ENCODE measurements at regions not wholly inside any gene's neighbourhood (a gene's known extent, or its start where the extent isn't known, plus 50 kb on each side); places are given as distances from the start of the nearest gene placed in this dataset.

DNA sequence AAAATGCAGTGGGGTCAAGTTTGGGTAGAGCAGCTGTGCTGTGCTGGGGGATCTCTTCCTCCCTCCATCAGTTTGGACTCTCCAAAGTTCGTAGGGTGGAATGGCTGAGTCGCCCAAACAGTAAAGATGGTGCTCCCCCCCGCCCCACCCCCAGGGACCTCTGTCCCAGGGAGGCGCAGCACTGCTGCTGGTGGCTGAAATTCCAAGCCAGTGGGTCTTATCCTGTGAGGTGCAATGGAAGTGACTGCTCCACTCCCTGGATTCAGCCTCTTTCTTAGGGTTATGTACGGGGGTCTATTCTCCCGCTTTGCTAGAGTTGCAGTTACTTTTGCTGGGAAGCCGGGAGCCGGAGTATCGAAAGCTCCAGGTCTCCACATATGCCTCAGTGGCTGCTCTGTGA, 97.5 kb upstream of the CTAGE1 start:
- no peak for TF ChIP-seq CTCF (IDR thresholded peaks at IDR 0.05)
- TF ChIP-seq POLR2A (IDR thresholded peaks at IDR 0.05), result no peak

Measured in esophagus squamous epithelium (tissue), 4 donors.